ENCODE measurements at regions not wholly inside any gene's neighbourhood (a gene's known extent, or its start where the extent isn't known, plus 50 kb on each side); places are given as distances from the start of the nearest gene placed in this dataset.

- POLR2A ChIA-PET (ENCODE audit: unreplicated experiment) = no interaction called here
- H3K4me3 ChIP-seq (ENCODE audit: low read length) = no peak overlapping the region
- H4K20me1 ChIP-seq (ENCODE audit: low read length) = no peaks in the 10 kb centered on the region
- no peaks in the 10 kb centered on the region for H3K9me2 ChIP-seq (replicated peaks; ENCODE audit: low read length)
- no peak overlapping the region for H3K9ac ChIP-seq (ENCODE audit: low read length)
- peak; percentile 31 for DNase-seq
- BruUV-seq (replicated peaks) = no TSS peak
- H3K4me2 ChIP-seq (ENCODE audit: low read length) = no peak overlapping the region
- no peak overlapping the region for H2AFZ ChIP-seq (ENCODE audit: low read length)
- no peak overlapping the region for H3K27ac ChIP-seq (ENCODE audit: low read length)
- H3K36me3 ChIP-seq (ENCODE audit: low read depth, low read length) = no peaks in the 10 kb centered on the region
- H3K79me2 ChIP-seq (ENCODE audit: low read length) = no peaks in the 10 kb centered on the region
- no peak for TF ChIP-seq EZH2phosphoT487 (IDR thresholded peaks at IDR 0.05; ENCODE audit: borderline replicate concordance, low read length)
- no peak for TF ChIP-seq EZH2 (IDR thresholded peaks at IDR 0.05; ENCODE audit: low read length, unreplicated experiment)
- TF ChIP-seq CTCF (conservative IDR thresholded peaks at IDR 0.05; ENCODE audit: low read depth, low read length) = no peak
- no peak for ATAC-seq
- no peaks in the 10 kb centered on the region for H3F3A ChIP-seq (ENCODE audit: low read length, unreplicated experiment)
- peaks cover 7% of the 10 kb centered on the region; the same call in 1 of the 2 replicates for H3K4me1 ChIP-seq (ENCODE audit: insufficient read depth, low read length)
- H3K9me3 ChIP-seq (ENCODE audit: low read length) = no peaks in the 10 kb centered on the region
- H3K27me3 ChIP-seq (ENCODE audit: low read length) = no peaks in the 10 kb centered on the region
- CTCF ChIA-PET = no interaction called here
- intact Hi-C loops (cut with micrococcal nuclease) = no loop called here
Measured at GRCh38 chr7:26097837-26098668, 53.9 kb upstream of the NFE2L3 start.

- TF ChIP-seq EZH2 (IDR thresholded peaks at IDR 0.05; ENCODE audit: low read length, unreplicated experiment) (no peak), CTCF (conservative IDR thresholded peaks at IDR 0.05; ENCODE audit: low read depth, low read length) (no peak), EZH2phosphoT487 (IDR thresholded peaks at IDR 0.05; ENCODE audit: borderline replicate concordance, low read length) (no peak)
- ATAC-seq (no peak), DNase-seq (no peak)
- H4K20me1 ChIP-seq (ENCODE audit: low read length) = no peaks in the 10 kb centered on the region
- no peak overlapping the region for H2AFZ ChIP-seq (ENCODE audit: low read length)
- intact Hi-C loops (cut with micrococcal nuclease) = no loop called here
- H3K79me2 ChIP-seq (ENCODE audit: low read length) = no peaks in the 10 kb centered on the region
- H3K9me3 ChIP-seq (ENCODE audit: low read length) = no peaks in the 10 kb centered on the region
- CTCF ChIA-PET = no interaction called here
- no peak overlapping the region for H3K27ac ChIP-seq (ENCODE audit: low read length)
- H3K4me2 ChIP-seq (ENCODE audit: low read length) = no peak overlapping the region
- no peaks in the 10 kb centered on the region for H3K27me3 ChIP-seq (ENCODE audit: low read length)
- H3K4me3 ChIP-seq (ENCODE audit: low read length) = no peak overlapping the region
- BruUV-seq (replicated peaks) = no TSS peak
- POLR2A ChIA-PET (ENCODE audit: unreplicated experiment) = no interaction called here
- no peaks in the 10 kb centered on the region for H3F3A ChIP-seq (ENCODE audit: low read length, unreplicated experiment)
- H3K9ac ChIP-seq (ENCODE audit: low read length) = no peak overlapping the region
- H3K4me1 ChIP-seq (ENCODE audit: insufficient read depth, low read length) = peaks cover 7% of the 10 kb centered on the region; the same call in 1 of the 2 replicates
- H3K36me3 ChIP-seq (ENCODE audit: low read depth, low read length) = no peaks in the 10 kb centered on the region
- H3K9me2 ChIP-seq (replicated peaks; ENCODE audit: low read length) = no peaks in the 10 kb centered on the region
Measured at GRCh38 chr7:26099236-26099635, 52.8 kb upstream of the NFE2L3 start.

Measured in PC-3 (cell line).